B cell (primary cell): ENCODE measurements at regions not wholly inside any gene's neighbourhood (a gene's known extent, or its start where the extent isn't known, plus 50 kb on each side); places are given as distances from the start of the nearest gene placed in this dataset.

ENCODE experiments used
- ATAC-seq: fragments of 200-7000 bp; cut with Tn5 transposase; one replicate; pipeline ENCODE4 v1.10.0; 2021; ENCODE audit warnings: low read depth, mild to moderate bottlenecking, moderate number of reproducible peaks, moderate library complexity
- CTCF ChIA-PET: fragments of 350-600 bp; sonication (Branson Sonifier 250); formaldehyde crosslinking; loops from one replicate; lab custom pipeline; 2021; ENCODE audit warnings: antibody characterized with exemption, inconsistent platforms; lab: Charles Lee
- POLR2A ChIA-PET: fragments of 350-600 bp; sonication (Branson Sonifier 250); formaldehyde crosslinking; loops from one replicate; lab custom pipeline; 2021; ENCODE audit warnings: antibody characterized with exemption; lab: Charles Lee
- DNase-seq: peaks from one replicate; pipeline ENCODE4 v3.0.0; 2013
- H2AFZ ChIP-seq: 2 replicates; pipeline ENCODE4 v1.6.1; 2012; ENCODE audit warnings: mild to moderate bottlenecking, low read depth, low read length; ENCODE audit not compliant: insufficient read depth, poor library complexity, severe bottlenecking
- H3K27ac ChIP-seq, 2 donors: 1 replicate in 1 of 2; 2 replicates in 1 of 2; pipeline ENCODE4 v1.5.1; 2012 to 2013; ENCODE audit warnings: low read length in 2 of 2, mild to moderate bottlenecking in 2 of 2, moderate library complexity in 1 of 2
- H3K27me3 ChIP-seq, 4 experiments: fragments of 200-600 bp in 1 of 4; sonication (generic) in 1 of 4; replicated peaks in 1 of 4; 1 replicate in 2 of 4; 2 replicates in 2 of 4; pipeline versions ENCODE4 v1.6.1 to v1.7.0; 2013 to 2016; ENCODE audit warnings: low read length in 3 of 4, mild to moderate bottlenecking in 2 of 4, mixed read lengths in 1 of 4, moderate library complexity in 1 of 4; ENCODE audit not compliant: insufficient read depth in 4 of 4, control insufficient read depth in 3 of 4; ENCODE audit errors: control extremely low read depth in 1 of 4
- H3K36me3 ChIP-seq, 2 experiments: replicated peaks in 1 of 2; 1 replicate in 1 of 2; 2 replicates in 1 of 2; pipeline versions ENCODE4 v1.6.1 to v1.7.1; 2013; ENCODE audit warnings: low read length in 1 of 2; ENCODE audit not compliant: insufficient read depth in 2 of 2, control insufficient read depth in 1 of 2; ENCODE audit errors: control extremely low read depth in 1 of 2, extremely low read depth in 1 of 2
- H3K4me1 ChIP-seq, 2 donors: fragments of 200-600 bp in 1 of 2; sonication (generic) in 1 of 2; 1 replicate in 1 of 2; 2 replicates in 1 of 2; pipeline versions ENCODE4 v1.5.1 to v1.6.1; 2013 to 2017; ENCODE audit warnings: low read length in 2 of 2; ENCODE audit not compliant: control insufficient read depth in 2 of 2, insufficient read depth in 2 of 2
- H3K4me2 ChIP-seq: replicated peaks from 2 replicates; pipeline ENCODE3; 2012; ENCODE audit warnings: mild to moderate bottlenecking, low read depth, low read length; ENCODE audit not compliant: poor library complexity, severe bottlenecking
- H3K4me3 ChIP-seq, 5 experiments: fragments of 200-600 bp in 1 of 5; sonication (generic) in 1 of 5; 1 replicate in 3 of 5; 2 replicates in 2 of 5; pipeline versions ENCODE4 v1.5.1 to v1.7.0; 2011 to 2016; ENCODE audit warnings: low read length in 4 of 5, mild to moderate bottlenecking in 4 of 5, low read depth in 2 of 5, control low read depth in 1 of 5, moderate library complexity in 1 of 5; ENCODE audit not compliant: insufficient read depth in 1 of 5; ENCODE audit errors: control extremely low read depth in 1 of 5, extremely low read depth in 1 of 5
- H3K79me2 ChIP-seq: fragments of 200-600 bp; sonication (generic); one replicate; pipeline ENCODE4 v1.6.0; 2016; ENCODE audit warnings: low read length; ENCODE audit not compliant: control insufficient read depth, insufficient read depth
- H3K9ac ChIP-seq: fragments of 200-600 bp; sonication (generic); 2 replicates; pipeline ENCODE4 v1.6.1; 2017; ENCODE audit warnings: mild to moderate bottlenecking, low read length, moderate library complexity
- H3K9me3 ChIP-seq, 3 donors: one replicate each; pipeline versions ENCODE4 v1.6.1 to v1.7.1; 2013; ENCODE audit warnings: low read length in 2 of 3; ENCODE audit not compliant: control insufficient read depth in 2 of 3, insufficient read depth in 1 of 3; ENCODE audit errors: control extremely low read depth in 1 of 3
- H4K20me1 ChIP-seq: 2 replicates; pipeline ENCODE4 v1.6.0; 2012; ENCODE audit warnings: mild to moderate bottlenecking, low read length; ENCODE audit not compliant: insufficient read depth, control insufficient read depth, poor library complexity, severe bottlenecking
- H3K27ac Mint-ChIP-seq: one replicate; pipeline ENCODE4 v1.8.0; 2021; ENCODE audit warnings: mixed read lengths
- H3K27me3 Mint-ChIP-seq: one replicate; pipeline ENCODE4 v1.8.0; 2021; ENCODE audit warnings: mixed read lengths
- H3K4me1 Mint-ChIP-seq: one replicate; pipeline ENCODE4 v1.8.0; 2021; ENCODE audit warnings: mixed read lengths
- H3K4me3 Mint-ChIP-seq: one replicate; pipeline ENCODE4 v1.8.0; 2021; ENCODE audit warnings: mixed read lengths
- H3K9me3 Mint-ChIP-seq: one replicate; pipeline ENCODE4 v1.8.0; 2022; ENCODE audit warnings: mixed read lengths; ENCODE audit not compliant: insufficient read depth
- EZH2 ChIP-seq: IDR thresholded peaks from 2 replicates; pipeline ENCODE4 v1.6.1; 2012; ENCODE audit warnings: borderline replicate concordance, low read depth, mild to moderate bottlenecking, moderate library complexity, low read length; ENCODE audit not compliant: insufficient read depth, poor library complexity, severe bottlenecking
- WGBS: methylation state at CpG from one replicate; pipeline ENCODE4 v1.1.5; 2013; ENCODE audit warnings: missing lambda C conversion rate; ENCODE audit not compliant: insufficient coverage; 5-methylcytosine and 5-hydroxymethylcytosine counted together
- intact Hi-C: fragments of 100-400 bp; cut with micrococcal nuclease; formaldehyde crosslinking; loops from one replicate; pipeline ENCODE4 v1.10.0; 2022
- TF ChIP-seq, protein P1 (sequence below): fragments of 200-600 bp; IDR thresholded peaks from one replicate; pipeline ENCODE4 v1.8.0; 2022; ENCODE audit warnings: antibody characterized with exemption, mild to moderate bottlenecking

DNA sequence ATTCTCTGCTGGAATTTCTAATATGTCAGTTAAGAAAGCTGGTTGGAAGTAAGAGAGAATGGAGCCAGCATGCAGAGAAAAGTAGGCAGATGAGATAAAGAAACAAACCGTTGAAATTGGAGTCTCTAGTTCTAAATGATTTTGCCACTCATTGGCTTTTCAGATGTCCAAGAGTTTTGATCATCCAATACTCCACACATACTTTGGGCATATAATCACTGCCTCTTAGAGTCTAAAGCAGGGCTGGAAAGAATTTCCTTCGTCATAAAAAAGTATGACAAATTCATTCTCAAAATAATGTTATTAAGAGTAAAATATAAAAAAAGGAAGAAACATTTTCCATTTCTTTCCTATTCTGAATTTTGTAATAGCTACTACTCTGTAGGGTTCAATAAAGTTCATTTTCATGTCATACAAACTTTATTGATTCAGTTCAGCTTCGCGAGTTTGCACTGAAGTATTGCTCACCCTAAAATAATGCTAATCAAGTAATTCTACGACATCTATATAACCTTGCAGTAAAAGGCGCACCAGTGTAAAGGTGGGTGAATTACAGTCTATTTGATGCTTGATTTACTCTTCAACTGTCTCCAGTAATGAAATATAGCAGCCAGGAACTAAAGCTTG is 1556.6 kb downstream of the NCAM2 start:
- no CpG with 5 or more reads among the region's 6 CpGs for WGBS
- H3K4me3 ChIP-seq: no peak overlapping the region
- ChIA-PET CTCF (no interaction called here), POLR2A (no interaction called here)
- Mint-ChIP-seq H3K27ac (no peak overlapping the region), H3K4me1 (no peaks in the 10 kb centered on the region), H3K4me3 (no peak overlapping the region), H3K9me3 (no peaks in the 10 kb centered on the region), H3K27me3 (no peaks in the 10 kb centered on the region)
- H3K79me2 ChIP-seq: no peaks in the 10 kb centered on the region
- no peak overlapping the region for H3K4me2 ChIP-seq
- H4K20me1 ChIP-seq: no peaks in the 10 kb centered on the region
- TF ChIP-seq, protein P1, sequence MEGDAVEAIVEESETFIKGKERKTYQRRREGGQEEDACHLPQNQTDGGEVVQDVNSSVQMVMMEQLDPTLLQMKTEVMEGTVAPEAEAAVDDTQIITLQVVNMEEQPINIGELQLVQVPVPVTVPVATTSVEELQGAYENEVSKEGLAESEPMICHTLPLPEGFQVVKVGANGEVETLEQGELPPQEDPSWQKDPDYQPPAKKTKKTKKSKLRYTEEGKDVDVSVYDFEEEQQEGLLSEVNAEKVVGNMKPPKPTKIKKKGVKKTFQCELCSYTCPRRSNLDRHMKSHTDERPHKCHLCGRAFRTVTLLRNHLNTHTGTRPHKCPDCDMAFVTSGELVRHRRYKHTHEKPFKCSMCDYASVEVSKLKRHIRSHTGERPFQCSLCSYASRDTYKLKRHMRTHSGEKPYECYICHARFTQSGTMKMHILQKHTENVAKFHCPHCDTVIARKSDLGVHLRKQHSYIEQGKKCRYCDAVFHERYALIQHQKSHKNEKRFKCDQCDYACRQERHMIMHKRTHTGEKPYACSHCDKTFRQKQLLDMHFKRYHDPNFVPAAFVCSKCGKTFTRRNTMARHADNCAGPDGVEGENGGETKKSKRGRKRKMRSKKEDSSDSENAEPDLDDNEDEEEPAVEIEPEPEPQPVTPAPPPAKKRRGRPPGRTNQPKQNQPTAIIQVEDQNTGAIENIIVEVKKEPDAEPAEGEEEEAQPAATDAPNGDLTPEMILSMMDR: no peak
- TF ChIP-seq EZH2: no peak
- no peaks in the 10 kb centered on the region for H3K36me3 ChIP-seq
- intact Hi-C loops: no loop called here
- no peak for ATAC-seq
- DNase-seq: no peak
- H2AFZ ChIP-seq: no peak overlapping the region
- H3K4me1 ChIP-seq: no peaks in the 10 kb centered on the region
- H3K9ac ChIP-seq: no peak overlapping the region
- peaks cover 0 to 1% (median 0%) of the 10 kb centered on the region in 3 donors for H3K9me3 ChIP-seq
- no peak overlapping the region for H3K27ac ChIP-seq
- H3K27me3 ChIP-seq: no peaks in the 10 kb centered on the region

DNA sequence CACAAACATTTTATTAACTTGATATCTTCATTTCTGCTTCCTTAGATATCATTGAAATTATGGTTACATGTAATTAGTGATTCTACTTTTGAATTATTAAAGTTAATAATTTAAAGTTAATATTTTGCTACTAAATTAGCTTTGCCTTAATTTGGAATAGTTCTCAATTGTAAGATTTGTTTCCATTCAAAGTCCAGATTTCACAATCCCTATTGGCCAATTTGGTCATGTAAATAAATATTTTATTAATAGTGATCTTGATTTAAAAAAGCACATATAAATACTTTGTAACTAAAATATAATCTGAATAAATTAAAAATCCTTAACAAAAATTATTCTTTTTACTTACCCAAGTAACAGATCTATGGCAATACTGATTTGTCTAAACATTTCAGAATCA is 1558.6 kb downstream of the NCAM2 start:
- Mint-ChIP-seq H3K27ac (no peak overlapping the region), H3K27me3 (no peaks in the 10 kb centered on the region), H3K9me3 (no peaks in the 10 kb centered on the region), H3K4me3 (no peak overlapping the region), H3K4me1 (no peaks in the 10 kb centered on the region)
- H3K4me3 ChIP-seq: no peak overlapping the region
- H3K27me3 ChIP-seq: no peaks in the 10 kb centered on the region
- H3K9me3 ChIP-seq: peaks cover 0 to 4% (median 0%) of the 10 kb centered on the region in 3 donors
- H3K79me2 ChIP-seq: no peaks in the 10 kb centered on the region
- DNase-seq: no peak
- H4K20me1 ChIP-seq: no peaks in the 10 kb centered on the region
- H3K4me2 ChIP-seq: no peak overlapping the region
- TF ChIP-seq, protein P1: no peak
- no peak for TF ChIP-seq EZH2
- H3K4me1 ChIP-seq: no peaks in the 10 kb centered on the region
- ChIA-PET POLR2A (no interaction called here), CTCF (no interaction called here)
- no peaks in the 10 kb centered on the region for H3K36me3 ChIP-seq
- no peak for ATAC-seq
- H3K27ac ChIP-seq: no peak overlapping the region
- intact Hi-C loops: no loop called here
- H3K9ac ChIP-seq: no peak overlapping the region
- H2AFZ ChIP-seq: no peak overlapping the region
